ENCODE measurements at regions not wholly inside any gene's neighbourhood (a gene's known extent, or its start where the extent isn't known, plus 50 kb on each side); places are given as distances from the start of the nearest gene placed in this dataset.

DNA sequence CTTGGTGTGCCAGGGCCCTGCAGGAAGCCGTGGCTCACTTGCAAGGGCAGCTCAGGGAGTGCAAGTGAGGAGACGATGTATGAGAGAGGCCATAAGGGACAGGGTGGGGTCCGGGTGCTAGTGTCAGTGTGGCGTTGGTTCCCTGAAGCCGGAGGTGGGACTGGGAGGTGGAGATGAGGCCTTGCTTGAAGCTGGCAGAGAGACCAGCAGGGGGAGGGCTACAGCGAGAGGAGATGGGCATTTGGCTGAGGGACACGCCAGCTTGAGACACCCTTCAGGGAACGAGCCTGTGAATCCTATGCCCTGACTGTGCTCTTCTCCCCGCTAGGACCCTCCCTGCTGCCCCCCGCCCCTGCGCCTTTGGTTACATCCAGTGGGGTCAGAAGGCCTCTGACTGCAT lies 529.1 kb downstream of the TCERG1L start:
- DNase-seq (ENCODE audit: low spot score) (no peak), FAIRE-seq (no peak)

DNA sequence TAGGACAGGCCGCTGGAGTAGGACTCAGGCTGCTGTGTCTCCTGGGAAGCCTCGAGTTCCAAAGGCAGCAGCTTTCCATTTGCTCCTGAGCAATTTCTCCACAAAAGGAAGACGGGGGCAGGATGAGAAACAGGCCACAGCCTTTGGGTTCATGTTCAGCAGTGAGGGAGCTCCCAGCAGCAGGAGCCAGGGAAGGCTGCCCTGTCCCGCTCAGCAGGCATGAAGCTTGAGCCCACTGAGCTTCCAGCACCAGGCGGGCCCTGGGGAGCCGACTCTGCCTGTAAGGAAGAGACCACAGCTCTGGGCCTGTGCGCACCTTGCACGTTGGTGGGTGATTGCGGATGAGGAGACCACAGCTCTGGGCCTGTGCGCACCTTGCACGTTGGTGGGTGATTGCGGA lies 527.2 kb downstream of the TCERG1L start:
- no peak for DNase-seq (ENCODE audit: low spot score)

DNA sequence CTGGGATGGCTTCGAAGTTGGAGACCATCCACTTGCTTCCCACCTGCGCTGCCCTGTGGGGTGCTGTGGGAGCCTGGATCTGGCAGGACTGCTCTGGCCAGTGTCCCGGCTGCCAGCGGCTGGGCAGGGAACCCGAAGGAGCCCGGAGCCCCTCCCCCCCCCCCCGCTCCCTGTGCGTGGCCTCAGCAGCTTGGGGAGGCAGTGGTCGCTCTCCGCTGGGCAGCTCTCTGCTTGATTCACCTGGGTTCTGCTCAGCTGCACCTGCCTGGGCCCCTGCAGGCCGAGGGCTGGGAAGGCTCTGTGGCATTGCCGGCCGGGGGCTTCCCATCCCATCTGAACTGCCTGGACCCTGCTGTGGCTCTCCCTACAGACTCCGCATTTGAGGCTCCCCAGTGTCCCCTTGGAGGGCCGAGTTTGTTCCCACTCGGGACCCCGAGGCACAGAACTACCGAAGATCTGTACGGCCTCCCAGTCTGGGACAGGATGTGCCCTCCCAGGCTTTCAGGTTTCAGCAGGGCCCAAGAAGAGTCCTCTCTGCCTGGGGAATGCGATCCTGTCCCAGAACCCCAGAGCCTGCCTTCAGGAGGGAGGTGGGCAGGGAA lies 525.1 kb downstream of the TCERG1L start:
- no peak for DNase-seq (ENCODE audit: low spot score)
- FAIRE-seq, result no peak

More for the DNA sequence above, 527.2 kb downstream of the TCERG1L start:
- no peak for FAIRE-seq

DNA sequence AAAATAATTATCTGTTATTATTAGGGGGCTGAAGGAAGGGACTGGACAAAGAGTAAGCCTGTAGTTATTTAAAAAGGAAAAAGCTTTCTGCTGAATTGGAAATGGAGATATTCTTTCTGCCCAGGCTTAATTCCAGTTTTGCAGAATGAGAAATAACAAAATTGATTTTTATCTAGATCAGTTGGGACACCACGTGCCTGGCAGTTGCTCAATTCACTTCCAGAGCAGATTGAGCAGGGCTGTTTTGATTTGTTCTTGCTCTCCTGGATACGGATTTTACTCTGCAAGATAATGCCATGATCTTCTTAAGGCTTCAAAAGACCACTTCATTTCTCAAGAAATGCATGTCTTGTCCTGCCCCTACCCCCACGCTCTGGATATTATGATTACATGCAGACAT lies 524.3 kb downstream of the TCERG1L start:
- FAIRE-seq, result no peak

DNA sequence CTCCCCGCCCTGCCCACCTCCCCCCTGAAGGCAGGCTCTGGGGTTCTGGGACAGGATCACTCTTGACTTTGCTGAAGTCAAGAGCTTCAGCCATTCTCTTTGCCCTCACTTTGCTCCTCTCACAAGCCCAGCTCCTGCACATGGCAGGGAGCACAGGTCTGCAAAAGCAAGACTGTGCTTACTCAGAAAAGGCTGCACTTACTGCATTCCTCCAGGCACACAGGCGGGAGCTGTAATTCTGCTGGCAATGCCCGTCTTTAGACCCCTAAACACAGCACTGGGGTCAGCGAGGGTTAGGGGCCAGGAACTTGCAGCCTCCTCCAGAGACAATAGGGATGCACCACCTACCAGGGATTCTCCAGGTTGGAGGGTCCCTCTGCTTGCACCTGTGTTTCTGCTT lies 523.7 kb downstream of the TCERG1L start:
- FAIRE-seq (no peak), DNase-seq (ENCODE audit: low spot score) (no peak)

More for the DNA sequence above, 524.3 kb downstream of the TCERG1L start:
- DNase-seq (ENCODE audit: low spot score), result no peak

DNA sequence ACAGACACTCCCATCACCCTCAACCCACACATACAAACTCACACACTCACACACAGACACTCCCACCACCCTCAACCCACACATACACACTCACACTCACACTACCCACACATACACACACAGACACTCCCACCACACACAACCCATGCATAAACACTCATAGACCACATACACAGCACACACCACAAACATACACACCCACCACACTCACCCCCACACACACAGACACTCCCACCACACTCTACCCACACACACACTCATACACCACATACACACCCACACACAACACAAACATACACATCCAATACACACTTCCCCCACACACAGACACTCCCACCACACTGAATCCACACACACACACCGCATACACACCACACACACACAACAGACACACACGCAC lies 521.2 kb downstream of the TCERG1L start:
- FAIRE-seq, result no peak
- DNase-seq (ENCODE audit: low spot score), result no peak

DNA sequence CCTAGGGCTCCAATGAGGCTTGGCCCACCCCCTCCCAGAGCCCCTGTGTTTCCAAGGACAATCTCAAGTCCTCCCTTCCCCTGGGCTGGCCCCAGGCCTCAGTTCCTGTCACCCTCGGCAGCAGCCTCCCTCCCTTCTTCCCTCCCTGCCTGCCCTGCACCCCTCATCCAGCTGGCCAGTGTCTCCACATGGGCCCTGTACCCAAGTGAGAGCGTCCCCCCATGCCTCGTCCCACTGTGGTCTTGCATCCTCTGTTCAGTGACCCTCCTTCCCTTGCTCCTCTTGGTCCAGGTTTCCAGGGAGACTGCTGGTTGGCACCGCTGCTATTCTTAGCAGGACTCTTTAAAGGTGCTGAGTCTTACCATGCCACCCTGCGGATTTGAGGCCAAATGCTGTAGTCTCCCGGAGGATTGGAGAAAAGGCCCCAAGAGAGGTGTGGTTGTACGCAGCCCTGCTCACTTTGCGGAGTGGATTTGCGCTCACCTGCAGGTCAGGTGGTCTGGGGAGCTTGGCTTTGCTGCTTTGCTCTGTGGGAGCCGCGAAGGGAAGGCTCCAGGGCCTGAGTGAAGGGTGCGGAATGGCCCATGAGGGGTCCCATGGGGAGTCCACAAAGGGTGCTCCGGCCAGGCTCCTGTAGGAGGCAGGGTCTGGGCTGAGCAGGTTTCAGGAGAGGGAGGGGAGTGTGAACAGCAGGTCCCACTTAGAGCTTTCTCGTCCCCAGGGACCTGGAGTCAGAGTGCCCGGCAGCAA lies 519.2 kb downstream of the TCERG1L start:
- FAIRE-seq, result no peak
- no peak for DNase-seq (ENCODE audit: low spot score)

DNA sequence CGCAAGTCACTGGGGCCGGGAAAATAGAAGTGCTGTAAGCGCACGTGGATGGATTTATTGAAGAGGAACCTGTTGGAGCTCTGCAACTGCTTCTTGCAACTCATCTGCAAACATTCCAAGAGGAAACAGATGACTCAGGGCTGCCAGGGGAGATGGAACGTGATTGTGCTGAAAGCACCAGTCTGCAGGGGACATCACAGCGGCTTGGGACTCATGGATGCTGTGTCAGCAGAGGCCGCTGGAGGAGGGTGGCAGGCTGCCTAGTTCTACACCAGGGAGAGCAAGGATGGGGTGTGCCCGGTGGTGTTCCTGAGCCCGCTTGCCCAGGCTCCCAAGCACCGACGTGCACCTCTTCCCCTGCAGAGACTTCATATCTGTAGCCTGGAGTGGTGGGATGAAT lies 515.7 kb downstream of the TCERG1L start:
- FAIRE-seq, result no peak

DNA sequence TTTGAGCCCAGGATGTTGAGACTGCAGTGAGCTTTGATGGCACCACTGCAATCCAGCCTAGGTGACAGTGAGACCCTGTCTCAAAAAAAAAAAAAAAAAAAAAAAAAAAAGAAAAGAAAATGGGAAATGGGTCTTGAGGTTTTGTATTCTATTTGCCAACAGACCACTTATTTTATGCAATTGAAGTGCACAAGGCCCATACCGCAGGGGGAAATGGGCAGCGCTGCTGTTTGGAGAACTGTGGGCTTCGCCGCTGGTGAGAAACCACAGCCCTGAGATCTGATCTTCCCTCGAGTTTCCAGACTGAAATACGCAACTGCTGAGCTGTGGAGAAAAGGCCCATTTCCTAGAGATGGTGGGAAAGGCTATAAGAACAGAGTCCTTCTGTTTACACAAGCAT lies 512.0 kb downstream of the TCERG1L start:
- no peak for DNase-seq (ENCODE audit: low spot score)

More for the DNA sequence above, 515.7 kb downstream of the TCERG1L start:
- DNase-seq (ENCODE audit: low spot score), result no peak

DNA sequence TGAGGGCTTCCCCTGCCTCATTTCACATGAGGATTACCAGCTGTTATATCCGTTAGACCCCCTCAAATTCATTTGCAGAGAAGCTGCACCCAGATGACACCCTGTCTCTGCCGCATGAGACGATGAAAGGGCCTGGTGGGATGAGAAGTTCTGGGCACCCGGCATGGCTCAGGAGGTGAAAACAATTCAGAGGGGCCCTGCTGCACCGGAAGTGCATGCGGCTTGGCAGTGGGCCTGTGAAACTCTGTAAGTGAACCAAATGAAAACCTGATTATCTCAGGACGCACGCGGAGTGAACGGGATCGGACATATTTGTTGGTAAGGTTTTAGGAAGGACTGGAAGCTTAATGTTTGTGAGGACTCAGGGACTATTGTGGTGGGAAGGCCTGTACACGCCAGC lies 511.2 kb downstream of the TCERG1L start:
- no peak for FAIRE-seq
- DNase-seq (ENCODE audit: low spot score), result no peak

More for the DNA sequence above, 512.0 kb downstream of the TCERG1L start:
- no peak for FAIRE-seq

DNA sequence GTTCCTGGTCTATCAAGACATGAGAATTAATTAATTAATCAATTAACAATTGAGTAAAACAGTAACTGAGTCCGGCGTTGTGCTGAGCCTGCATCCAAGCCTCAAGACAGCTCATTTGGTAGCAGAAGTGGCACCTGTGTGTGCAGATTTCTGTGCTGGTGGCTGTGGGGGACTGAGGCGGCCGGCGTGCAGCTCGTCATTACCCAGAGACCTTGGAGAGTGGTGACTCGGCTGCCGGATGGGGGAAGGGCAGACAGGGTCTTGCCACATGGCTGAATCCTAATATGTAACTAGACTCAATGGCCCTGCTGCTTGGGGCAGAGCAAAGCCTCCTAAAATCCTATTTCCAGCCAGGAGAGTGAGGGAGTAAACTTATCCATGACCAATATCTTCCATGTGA lies 510.2 kb downstream of the TCERG1L start:
- DNase-seq (ENCODE audit: low spot score), result no peak
- no peak for FAIRE-seq

DNA sequence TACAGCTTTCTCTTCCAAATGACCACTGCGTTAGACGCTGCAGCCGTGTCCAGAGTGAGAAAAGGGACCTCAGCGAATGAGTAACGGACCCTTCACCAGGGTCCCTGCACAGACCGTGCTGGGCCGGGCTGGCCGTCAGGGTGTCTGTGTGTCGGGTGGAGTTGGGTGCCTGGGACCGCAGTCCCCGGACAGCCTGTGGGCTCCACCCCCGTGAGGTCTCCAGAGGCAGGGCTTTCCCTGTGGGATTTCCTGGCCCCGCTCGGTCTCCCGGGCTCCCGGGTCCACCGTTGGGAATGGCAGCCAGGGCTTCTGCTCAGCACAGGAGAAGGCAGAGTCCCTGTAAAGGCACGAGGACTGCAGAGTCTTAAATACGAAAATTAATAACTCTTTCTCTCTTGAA lies 509.7 kb downstream of the TCERG1L start:
- no peak for FAIRE-seq

DNA sequence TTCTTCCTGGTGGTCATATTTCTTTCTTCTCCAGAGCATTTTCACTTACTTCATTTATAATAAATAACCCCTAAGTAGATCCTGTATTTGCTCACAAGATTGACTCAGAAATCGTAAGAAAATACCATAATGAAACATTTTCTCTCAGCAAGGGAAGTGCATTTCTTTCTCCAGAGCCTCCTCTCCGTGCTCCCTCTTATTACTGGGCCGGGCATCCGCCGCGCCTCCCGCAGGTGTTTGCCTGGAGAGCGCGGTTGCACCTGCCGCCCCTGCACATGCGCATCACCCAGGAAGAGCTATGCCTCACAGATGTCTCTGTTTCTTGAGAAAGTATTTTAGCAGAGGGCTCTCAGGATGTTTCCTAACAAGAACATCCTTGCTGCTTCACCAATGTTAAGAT lies 509.2 kb downstream of the TCERG1L start:
- FAIRE-seq (no peak), DNase-seq (ENCODE audit: low spot score) (no peak)

More for the DNA sequence above, 509.7 kb downstream of the TCERG1L start:
- DNase-seq (ENCODE audit: low spot score), result no peak

DNA sequence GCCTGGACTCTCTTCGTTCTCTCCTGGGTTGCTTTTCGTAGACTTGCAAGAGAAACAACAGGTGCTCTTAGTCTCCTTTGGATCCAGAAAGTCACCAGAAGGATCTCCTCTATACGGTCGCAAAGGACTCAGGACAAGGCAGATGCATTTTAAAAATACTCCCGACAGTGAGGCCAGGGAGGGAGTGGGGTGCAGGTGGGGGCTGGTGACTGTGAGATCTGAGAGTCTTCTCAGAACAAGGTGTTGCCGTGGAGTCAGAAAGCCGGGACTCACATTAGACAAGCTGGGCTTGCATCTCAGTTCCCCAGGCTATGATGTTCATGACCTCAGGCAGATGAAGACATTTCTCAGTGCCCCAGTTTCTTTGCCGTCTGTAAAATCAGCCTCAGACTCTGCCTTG lies 507.2 kb downstream of the TCERG1L start:
- DNase-seq (ENCODE audit: low spot score) (no peak), FAIRE-seq (no peak)

DNA sequence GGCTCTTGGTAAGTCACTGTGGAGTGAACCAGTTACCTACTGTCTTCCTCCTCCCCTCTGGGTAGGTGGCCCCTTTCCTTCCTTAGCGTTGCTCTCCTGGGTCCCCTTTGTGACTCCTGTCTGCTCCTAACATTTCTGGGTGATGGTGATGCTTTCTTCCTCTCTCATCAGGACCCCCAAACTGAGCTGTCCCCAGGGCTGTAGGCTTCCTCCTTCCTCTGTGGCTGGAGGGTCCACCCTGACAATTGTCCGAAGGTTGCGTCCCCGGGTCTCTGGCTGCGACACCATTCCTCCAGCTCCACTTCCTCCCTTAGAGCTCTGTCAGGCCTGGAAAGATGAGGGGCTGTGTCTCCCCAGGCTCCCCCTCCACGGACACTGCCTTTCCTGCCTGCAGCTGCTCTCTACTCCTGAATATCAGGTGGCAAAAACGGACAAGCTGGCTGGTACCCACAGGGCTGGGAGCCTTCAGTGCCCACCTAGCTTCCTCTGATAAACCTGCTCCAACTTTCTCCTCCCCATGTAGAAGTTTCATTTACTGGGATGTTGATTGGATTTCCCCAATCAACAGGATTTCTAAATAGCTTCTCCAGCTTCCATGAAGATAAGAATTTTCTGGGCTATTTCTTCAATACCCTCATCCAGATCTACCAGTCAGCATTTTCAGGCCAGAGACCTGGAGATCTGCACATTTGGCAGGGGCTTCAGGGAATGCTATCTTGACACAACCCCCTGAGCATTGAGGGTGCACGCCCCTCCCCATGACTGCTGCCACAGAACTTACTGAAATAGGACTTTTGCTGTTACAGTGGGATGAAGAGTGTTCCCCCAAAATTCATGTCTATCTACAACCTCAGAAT lies 506.5 kb downstream of the TCERG1L start:
- DNase-seq (ENCODE audit: low spot score) (no peak), FAIRE-seq (no peak)

DNA sequence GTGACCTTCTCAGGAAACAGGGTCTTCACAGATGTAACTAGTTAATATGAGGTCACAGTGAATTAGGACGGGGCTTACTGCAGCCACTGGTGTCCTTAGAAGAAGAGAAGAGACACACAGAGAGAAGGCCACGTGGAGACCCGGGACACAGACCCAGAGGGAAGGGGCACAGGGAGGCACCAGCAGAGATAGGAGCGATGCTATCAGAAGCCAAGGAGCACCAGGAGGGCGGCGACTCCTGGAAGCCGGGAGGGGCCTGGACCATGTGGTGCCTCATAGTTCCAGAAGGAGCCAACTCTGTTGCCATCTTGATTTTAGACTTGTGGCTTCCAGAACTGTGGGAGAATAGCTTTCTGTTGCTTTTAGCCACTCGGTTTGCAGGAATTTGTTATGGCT lies 505.9 kb downstream of the TCERG1L start:
- FAIRE-seq (no peak), DNase-seq (ENCODE audit: low spot score) (no peak)

DNA sequence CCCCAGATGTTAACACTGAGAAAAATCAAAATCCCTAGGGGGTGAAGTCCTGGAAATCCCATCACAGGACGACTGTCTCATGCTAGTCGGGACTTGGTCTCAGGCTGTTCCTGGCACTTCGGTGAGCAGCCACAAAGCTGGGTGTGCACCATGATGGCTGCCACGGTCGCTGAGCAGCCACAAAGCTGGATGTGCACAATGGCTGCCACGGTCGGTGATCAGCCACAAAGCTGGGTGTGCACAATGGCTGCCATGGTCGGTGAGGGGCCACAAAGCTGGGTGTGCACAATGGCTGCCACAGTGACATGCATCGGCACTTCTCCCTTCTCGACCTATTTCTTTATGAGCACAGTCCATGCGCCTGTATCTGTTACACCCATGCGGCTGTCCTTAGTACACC lies 505.1 kb downstream of the TCERG1L start:
- no peak for FAIRE-seq
- no peak for DNase-seq (ENCODE audit: low spot score)

DNA sequence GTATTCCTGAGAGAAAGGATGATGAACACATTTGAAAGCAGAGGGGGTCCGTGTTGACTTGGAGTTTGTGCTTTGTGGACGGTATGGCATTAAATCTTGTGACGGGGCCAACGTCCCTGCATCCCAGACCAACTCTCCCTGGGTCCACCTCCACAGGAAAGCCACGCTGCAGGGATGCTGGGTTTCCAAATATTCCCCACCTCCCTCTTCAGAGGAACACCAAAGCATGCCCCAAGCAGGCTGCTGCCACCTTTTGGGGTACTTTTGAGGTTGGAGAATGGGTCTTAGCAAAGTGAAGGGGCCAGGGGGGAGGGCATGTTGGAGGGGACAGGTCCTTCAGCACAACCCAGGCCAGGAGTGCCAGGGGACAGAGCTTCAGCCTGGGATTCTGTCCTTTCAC lies 504.4 kb downstream of the TCERG1L start:
- DNase-seq (ENCODE audit: low spot score) (no peak), FAIRE-seq (no peak)

DNA sequence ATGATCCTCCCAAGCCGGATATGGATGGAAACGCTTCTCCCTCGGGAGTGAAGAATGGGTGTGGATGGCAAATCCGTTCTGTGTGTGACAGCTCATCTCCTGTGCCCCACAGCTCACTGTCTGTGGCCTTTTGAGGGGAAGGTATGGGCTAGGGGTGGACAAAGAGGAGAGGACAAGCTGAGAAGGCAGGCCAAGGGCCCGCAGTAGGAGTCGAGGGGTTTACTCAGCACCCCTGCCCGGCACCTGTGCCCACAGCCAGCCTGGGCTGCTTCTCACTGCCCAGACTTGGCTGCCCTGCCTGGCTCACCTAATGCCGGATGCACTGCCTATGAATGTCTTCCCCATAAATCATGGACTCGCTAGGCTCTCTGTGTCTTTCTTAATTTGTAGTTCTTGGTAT lies 503.8 kb downstream of the TCERG1L start:
- FAIRE-seq (no peak), DNase-seq (ENCODE audit: low spot score) (no peak)

DNA sequence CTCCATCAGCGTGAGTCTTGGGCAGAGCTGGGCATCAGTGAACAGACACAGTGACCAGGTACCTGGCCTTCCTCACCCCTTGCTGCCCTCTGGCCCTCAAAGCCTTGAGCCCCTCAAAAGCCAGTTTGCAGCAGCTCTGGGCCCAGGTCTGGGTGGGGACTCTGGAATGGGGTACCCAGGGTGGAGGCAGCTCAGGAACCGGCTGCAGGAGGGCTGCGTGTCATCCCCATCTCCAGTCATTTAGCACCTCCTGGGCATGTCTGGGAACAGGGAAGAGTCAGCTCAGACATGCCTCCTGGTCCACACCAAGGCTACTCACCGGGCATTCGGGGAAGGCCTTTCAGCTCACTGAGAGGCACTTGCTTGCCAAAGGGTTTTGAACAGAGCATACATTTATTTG lies 503.3 kb downstream of the TCERG1L start:
- DNase-seq (ENCODE audit: low spot score) (no peak), FAIRE-seq (no peak)

DNA sequence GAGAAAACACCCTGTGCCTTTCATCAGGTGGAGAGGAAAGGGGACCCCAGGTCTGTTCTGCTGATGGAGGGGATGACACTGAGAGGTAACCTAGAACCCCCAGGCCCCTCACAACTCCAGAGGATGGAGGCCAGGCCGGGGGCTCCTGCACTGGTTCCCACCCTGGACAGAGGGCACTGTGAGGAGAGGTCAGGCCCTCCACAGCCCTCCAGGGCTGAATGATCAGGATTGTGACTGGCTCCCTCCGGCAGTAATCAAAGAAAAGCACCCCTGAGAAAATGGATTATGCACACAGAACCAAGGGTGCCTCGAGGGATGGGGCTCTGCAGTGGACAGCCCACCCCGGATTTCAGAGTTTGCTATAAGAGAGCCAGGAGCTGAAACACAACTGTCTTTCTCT lies 502.8 kb downstream of the TCERG1L start:
- FAIRE-seq (no peak), DNase-seq (ENCODE audit: low spot score) (no peak)

DNA sequence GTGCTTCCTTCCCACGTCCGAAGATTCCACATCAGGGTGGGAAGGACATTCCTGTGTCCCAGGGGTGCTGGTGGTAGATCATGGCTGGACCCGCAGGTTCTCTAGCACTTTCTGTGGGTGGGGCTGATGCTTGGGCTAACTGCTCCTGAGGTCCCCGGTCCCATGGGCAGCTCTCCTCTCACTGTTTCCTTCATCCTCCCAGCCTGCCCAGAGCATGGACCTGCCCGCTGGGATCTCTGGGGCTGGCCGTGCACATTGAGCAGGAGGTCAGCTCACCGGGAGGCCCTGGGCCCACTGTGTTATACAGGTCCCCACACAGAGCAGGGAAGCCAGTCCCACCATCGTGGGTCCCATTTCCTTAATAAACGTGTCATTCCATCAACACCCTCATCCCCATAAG lies 502.3 kb downstream of the TCERG1L start:
- DNase-seq (ENCODE audit: low spot score), result no peak
- FAIRE-seq, result no peak
